ENCODE measurements at regions not wholly inside any gene's neighbourhood (a gene's known extent, or its start where the extent isn't known, plus 50 kb on each side); places are given as distances from the start of the nearest gene placed in this dataset.

DNA sequence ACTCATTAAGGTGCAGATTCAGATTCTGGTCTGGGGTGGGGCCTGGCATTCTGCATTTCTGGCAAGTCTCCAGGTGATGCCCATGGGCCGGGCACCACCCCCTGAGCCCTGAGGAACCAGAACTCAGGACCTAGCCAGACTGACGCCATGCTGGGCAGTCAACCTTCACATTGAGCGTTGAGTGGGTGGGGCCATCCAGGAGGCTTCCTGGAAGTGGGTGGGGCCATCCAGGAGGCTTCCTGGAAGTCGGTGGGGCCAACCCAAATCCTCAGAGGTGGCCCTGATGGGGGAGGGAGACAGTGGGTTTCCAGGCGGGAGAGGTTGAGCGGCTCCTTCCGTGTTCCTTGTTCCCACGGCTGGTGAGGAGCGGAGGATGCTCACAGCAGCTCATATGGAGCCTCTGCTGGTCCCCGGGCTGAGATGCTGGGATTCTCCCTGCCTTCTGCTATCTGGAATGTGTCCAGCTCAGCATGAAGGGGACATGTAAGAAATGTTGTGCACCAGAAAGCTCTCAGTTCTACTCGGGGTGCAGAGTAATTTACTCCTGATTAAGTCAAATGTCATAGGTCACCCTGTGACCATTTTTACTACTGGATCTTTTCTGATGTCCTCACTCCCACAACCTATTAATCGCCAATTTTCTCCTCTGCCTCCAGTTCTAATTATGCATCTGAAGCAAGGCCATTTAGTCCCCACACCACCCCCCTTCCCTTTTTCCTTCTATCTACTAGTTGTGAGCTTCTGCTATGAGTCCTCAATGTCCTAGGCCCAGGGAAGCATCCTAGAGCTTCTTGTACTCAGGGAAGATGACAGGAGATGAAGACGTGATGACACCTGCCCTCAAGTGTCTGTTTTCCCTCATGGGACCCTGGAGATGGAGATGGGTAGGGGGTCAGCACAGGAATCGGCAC is 435.4 kb downstream of the PTPRU start:
- TF ChIP-seq, protein P1, sequence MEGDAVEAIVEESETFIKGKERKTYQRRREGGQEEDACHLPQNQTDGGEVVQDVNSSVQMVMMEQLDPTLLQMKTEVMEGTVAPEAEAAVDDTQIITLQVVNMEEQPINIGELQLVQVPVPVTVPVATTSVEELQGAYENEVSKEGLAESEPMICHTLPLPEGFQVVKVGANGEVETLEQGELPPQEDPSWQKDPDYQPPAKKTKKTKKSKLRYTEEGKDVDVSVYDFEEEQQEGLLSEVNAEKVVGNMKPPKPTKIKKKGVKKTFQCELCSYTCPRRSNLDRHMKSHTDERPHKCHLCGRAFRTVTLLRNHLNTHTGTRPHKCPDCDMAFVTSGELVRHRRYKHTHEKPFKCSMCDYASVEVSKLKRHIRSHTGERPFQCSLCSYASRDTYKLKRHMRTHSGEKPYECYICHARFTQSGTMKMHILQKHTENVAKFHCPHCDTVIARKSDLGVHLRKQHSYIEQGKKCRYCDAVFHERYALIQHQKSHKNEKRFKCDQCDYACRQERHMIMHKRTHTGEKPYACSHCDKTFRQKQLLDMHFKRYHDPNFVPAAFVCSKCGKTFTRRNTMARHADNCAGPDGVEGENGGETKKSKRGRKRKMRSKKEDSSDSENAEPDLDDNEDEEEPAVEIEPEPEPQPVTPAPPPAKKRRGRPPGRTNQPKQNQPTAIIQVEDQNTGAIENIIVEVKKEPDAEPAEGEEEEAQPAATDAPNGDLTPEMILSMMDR (IDR thresholded peaks at IDR 0.05; ENCODE audit: low read length, missing control alignments) = no peak
- no peak overlapping the region for H3K4me3 ChIP-seq (replicated peaks; ENCODE audit: low read depth, low read length)
- no peak for DNase-seq (ENCODE audit: low read depth)

DNA sequence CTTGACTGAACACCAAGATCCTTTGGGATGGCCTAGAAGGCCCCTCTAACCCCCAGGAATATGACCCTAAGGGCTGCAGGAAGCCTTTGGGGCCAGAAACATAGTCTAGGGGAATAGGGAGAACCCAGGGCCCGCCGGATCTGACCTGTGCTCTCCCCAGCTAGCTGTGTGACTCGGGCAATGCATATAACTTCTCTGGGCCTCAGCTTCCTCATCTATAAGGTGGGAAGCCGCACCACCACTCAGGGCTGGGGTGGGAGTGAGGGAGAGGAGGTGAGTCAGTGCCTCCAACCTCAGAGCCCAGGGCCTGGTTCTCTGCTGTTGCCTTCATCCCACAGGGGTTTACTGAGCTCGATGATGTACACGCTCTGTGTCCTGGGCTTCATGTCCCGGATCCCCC is 434.4 kb downstream of the PTPRU start:
- TF ChIP-seq, protein P1 (IDR thresholded peaks at IDR 0.05; ENCODE audit: low read length, missing control alignments) = no peak
- no peak for DNase-seq (ENCODE audit: low read depth)
- no peak overlapping the region for H3K4me3 ChIP-seq (replicated peaks; ENCODE audit: low read depth, low read length)

DNA sequence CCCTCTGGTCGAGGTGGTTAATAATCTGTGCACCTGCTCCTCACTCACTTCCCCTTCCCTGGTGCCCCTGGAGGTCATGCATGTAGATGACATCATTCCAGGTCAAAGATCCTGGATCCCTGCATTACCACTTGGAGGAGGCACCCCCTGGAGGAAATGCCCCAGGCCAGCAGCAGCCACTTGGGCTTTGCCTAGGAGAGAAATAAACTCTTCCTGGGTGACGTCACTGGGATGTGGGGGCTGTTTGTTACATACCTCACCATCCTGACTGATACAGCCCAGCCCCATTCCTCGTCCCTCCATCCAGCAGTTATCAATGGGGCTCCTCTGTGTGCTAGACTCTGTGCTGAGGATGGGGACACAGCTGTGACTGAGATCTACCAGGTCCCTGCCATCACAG is 433.6 kb downstream of the PTPRU start:
- no peak overlapping the region for H3K4me3 ChIP-seq (replicated peaks; ENCODE audit: low read depth, low read length)
- DNase-seq (ENCODE audit: low read depth) = no peak
- TF ChIP-seq, protein P1 (IDR thresholded peaks at IDR 0.05; ENCODE audit: low read length, missing control alignments) = no peak

DNA sequence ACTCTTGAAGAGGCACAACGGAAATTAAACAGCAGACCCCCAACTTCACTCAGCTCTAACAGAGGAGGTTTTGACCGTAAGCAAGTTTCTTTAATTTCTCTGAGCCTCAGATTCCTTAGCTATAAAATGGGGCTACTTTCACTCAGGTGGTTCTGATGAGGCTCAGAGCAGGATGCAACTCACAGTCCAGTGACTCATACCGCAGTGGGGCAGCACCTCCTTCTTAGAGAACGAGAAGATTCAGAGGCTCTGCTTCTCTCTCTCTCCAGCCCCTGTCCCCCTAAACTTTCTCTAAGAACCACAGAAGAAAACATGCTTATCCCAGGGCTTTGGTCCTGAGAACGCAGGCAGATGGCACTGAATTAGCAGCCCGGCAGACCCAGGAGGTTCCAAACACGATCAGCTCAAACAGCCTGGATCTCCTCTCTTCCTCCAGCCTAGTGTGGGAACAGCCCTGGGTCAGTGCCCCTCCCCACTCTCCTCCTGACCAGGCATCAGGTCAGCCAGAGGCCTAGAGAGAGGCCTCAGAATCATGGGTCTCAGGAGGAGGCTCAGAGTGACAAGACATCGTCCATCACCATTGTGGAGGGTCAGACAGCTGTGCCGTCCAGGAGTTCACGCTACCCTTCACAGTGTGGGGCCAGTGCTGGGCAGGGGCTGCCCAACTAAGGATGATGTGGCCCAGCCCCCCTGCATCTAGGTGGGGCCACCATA is 433.0 kb downstream of the PTPRU start:
- TF ChIP-seq, protein P1 (IDR thresholded peaks at IDR 0.05; ENCODE audit: low read length, missing control alignments) = no peak
- no peak overlapping the region for H3K4me3 ChIP-seq (replicated peaks; ENCODE audit: low read depth, low read length)
- DNase-seq (ENCODE audit: low read depth) = no peak

- TF ChIP-seq, protein P1 (IDR thresholded peaks at IDR 0.05; ENCODE audit: low read length, missing control alignments) = no peak
- DNase-seq (ENCODE audit: low read depth) = no peak
- H3K4me3 ChIP-seq (replicated peaks; ENCODE audit: low read depth, low read length) = no peak overlapping the region
Measured at GRCh38 chr1:29668551-29669157, 432.3 kb downstream of the PTPRU start.

DNA sequence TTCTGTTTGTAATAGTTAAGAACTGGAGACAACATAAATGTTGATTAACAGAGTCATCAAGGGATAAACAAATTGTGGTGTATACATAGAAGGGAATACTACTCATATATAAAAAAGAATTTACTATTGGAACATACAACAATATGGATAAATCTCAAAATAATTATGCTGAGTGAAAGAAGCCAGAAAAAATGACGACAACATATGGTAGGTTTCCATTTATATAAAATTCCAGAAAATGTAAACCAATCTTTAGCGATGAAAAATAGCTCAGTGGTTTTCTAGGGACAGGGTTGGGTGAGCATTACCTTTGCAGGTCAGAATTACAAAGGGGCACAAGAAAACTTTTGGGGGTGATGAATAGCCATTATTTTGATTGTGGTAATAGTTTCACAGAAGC is 431.6 kb downstream of the PTPRU start:
- DNase-seq (ENCODE audit: low read depth) = no peak
- H3K4me3 ChIP-seq (replicated peaks; ENCODE audit: low read depth, low read length) = no peak overlapping the region
- TF ChIP-seq, protein P1 (IDR thresholded peaks at IDR 0.05; ENCODE audit: low read length, missing control alignments) = no peak

Measured in fibroblast of pulmonary artery (primary cell).